Fibroblast of gingiva (primary cell): ENCODE measurements at regions not wholly inside any gene's neighbourhood (a gene's known extent, or its start where the extent isn't known, plus 50 kb on each side); places are given as distances from the start of the nearest gene placed in this dataset.

Source experiments
- DNase-seq: peaks from one replicate; pipeline ENCODE4 v3.0.0-alpha.2; 2011; ENCODE audit warnings: low read depth

DNA sequence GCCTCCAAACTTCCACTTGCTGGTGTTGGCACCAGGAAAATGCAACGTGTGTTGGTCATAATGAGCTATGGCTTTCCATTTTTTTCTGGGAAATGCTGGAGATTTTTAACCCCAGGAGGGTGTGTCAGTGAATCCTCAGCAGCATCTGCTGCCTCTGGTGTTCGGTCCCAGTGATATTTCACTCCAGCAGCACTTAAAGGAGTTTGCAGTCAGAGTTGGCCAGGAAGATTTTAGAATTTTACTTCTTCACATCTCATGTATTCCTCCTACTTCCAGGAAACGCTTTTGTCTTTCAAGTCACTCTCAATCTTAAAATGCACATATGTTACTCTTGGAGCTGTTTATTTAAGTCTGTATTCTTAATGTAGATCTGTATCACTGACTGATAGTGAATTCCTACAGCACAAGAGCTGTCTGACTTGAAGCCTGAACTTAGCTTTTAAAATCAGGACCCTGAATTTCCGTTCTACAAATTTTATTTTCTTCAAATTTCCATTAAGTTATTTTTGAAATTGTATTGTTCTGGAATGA is 903.4 kb upstream of the SLC10A2 start:
- no peak for DNase-seq

GRCh38 chr13:103965506-103966243 is 899.5 kb upstream of the SLC10A2 start:
- no peak for DNase-seq

DNA sequence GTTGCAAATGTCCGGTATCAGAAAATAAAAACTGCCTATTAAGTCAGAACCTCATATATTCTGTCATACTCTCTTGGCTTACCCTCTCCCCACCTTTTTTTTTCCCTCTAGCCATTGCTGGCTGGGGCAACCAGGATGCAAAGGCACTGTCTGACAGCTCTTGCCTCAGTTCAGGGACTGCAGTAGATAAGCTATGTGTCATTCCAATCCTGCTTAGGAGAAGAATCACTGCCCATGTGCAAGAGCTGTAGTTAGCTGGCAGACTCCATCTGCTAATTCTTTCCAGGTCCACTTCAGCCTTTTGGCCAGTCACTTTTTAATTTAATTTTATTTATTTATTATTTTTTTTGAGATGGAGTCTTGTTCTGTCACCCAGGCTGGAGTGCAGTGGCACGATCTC is 895.6 kb upstream of the SLC10A2 start:
- DNase-seq = no peak

DNA sequence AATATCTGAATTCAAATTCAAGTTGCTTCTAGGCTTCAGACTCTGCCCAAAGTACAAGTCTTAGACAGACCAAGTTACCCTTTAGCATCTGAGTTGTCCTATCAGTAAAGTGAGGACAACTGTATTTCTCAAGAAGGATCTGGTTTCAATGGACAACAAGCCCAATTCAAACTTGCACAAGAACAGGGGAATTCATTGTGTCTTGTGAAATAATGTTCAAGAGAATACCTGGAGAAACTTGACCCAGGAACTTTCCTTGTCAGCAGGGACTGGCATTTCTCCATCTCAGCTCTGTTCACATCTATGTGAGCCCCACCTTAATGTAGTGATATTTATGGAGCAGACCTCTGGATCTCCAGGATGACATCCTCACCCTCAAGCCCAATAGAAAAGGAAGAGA is 894.9 kb upstream of the SLC10A2 start:
- DNase-seq = no peak

DNA sequence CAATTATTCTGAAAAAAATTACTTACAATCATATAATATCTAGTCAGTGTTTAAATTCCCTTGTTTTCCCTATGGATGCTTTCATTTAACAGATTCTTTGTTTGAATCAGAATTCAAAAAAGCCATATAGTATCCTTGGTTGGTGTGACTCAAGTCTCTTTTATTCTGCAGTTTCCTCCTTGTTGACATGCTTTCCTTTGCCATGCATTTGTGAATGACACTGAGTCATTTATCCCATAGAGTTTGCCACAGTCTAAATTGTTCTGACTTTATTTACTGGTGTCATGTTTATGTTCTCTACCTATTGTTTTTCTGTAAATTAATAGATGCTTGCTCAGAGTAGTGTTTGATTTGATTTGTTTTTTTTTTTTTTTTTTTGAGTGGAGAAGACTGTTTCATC is 893.8 kb upstream of the SLC10A2 start:
- DNase-seq = no peak

DNA sequence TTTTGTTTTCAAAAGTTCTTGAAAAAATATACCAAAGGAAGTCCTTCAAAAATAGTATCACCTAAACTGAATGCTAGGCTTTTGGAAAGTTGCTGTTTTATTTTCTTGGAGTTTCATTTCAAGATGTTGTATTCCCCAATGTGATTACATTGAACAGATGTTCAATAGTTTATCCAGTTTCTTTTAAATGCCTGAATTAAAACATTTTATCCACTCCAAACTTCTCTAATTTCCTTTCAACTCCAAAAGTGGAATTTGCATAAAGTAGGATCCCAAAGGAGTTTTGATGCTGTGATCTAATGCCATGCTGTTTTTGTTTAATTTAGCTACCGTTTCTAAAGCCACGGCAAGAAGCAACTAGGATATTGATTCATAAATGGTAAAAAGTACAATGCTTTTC is 892.5 kb upstream of the SLC10A2 start:
- DNase-seq = no peak

DNA sequence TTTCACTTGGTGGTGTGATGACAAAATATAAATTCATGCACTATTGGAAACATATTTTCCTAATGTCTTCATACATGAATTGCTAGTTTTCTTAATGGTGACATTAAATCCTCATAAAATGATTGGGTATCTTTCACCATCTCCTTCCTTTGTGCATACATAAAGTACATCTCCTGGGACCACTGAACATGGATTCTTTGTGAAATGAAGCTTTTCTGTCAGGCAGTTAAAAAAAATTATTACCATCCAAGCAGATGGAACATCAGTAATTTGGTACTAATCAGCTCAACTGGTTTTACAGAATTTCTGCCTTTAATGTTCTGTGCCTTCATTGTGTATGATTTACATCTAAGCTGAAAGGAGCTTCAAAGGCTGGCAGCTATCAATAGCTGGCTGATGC is 891.7 kb upstream of the SLC10A2 start:
- DNase-seq = no peak

GRCh38 chr13:103953859-103954258 is 887.6 kb upstream of the SLC10A2 start:
- DNase-seq = no peak

DNA sequence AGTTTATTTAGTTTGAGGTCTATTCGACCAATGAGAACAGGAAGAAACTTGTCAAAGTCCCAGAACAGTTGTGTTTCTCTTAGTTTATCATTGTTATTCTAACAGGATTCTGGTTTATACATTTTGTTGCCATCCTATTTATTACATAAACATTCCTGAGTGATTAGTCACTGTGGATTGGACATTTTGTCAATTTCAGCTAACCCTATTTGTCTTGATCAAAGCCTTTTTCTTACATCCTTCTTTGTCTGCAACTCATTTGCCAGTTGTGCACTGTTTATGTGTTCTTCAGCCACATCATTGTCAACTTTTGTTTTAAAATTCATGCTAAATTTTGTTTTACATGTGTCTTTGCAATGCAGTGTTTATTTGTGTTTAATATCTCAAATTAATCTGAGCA is 886.0 kb upstream of the SLC10A2 start:
- DNase-seq = no peak

GRCh38 chr13:103948426-103948825 is 882.2 kb upstream of the SLC10A2 start:
- DNase-seq = no peak

DNA sequence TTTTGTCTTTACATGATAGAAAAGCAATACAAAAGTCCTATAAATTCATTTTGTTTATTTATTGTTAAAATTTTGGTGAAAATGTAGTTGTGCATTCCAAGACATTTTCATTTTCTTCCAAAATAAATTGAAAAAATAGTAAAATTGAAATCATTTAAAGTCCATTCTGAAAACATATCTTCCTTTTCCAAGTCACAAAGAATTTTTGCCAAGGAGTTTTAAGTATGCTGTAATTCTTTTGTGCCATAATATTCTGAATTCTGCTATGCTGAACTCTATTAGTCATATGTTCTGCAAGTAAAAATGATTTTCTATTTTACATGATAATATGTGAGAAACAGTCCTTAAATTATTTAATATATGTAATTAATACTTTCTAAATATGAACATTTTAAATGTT is 879.6 kb upstream of the SLC10A2 start:
- DNase-seq = no peak

DNA sequence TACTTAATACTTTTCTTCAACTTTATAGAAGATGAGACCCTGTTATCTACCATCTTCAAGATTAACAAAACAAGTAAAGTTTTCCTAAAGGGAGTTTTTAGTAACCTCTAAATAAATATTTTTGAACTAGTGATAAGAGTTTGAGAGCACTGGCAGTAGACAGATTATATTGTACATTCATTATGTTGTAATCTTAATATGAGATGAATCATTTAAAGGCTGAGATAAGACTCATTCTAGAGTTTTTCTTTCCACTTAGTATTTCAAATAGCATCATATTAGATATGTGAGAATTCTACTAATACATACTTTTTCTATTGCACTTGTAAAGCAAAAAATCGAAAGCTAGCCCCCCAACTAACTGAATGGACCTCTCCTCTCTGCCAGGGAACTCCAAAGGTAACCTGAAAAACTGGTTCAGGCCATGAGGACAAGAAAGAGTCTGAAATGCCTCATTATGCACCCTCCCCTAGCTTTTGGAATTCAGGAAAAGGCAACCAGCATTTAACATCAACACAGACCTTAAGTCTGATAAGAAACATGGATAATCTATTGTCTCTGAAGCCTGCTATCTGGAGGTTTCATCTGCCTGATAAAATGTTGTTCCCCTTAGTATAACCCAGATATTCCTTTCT is 875.4 kb upstream of the SLC10A2 start:
- DNase-seq = no peak

DNA sequence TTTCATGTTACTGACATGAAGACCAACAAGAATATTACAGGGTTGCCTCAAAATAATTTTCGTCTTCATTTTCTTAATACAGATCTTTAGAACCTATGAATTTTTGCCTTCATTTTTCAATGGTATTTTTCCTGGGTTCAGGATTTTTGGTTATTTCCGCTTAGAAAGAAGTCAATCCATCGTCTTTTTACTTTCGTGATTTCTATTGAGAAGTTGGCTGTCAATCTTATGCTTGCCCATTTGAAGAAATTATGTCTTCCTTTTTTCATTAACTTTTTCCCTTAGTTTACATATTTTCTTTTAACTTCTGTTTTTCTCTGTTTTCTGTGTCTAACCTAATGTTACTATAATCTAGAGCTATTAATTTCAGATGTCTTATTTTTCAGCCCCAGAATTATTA is 868.9 kb upstream of the SLC10A2 start:
- DNase-seq = no peak

DNA sequence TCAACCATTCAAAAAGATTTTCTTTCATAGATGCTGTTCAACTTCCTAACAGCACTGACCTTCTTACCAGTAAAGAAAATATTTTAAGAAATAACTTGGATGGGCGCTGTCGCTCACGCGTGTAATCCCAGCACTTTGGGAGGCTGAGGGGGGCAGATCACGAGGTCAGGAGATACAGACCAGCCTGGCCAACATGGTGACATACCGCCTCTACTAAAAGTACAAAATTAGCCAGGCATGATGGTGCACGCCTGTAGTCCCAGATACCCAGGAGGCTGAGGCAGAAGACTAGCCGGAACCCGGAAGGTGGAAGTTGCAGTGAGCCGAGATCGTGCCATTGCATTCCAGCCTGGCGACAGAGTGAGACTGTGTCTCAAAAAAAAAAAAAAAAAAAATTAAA is 865.7 kb upstream of the SLC10A2 start:
- DNase-seq = no peak

DNA sequence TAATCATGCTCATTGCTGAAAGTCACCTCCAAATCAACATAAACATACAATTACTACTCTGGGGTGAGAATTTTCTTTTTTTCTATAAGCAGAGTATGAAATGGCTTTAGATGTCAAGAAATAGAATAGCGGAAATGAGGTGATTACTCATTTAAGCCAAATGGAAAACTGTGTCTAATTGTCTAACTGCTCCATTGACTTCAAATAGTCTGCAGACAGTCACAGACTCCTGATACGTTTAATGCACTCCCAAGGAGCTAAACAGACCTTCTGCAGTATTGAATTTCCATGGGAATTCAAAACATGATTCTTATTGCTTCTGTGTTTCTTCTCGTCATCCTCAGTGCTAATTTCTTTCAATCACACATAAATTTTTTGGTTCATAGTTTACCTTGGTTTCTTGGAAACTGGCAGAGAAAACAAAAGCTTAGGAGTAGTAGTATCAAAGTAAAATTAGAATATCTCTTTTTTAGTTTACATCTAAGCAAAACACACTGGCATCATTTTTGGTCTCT is 865.2 kb upstream of the SLC10A2 start:
- DNase-seq = no peak

DNA sequence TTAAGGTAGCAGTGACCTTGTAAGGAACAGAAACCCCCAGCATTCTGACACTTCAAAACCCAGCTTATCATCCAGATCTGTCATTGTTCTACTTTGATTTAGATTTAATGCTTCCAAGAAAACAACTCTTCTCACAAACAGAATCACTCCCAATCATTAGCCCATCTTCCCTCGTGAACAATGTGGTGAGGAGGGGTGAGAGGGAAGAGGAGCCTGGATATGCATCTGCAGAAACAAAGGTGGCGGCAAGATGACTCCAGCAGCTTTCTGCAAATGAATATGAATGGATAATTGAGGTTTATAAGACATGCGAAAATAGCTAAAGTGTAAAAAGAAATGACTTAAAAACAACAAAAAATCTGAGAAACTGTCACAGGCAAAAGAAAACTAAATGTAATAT is 859.9 kb upstream of the SLC10A2 start:
- DNase-seq = no peak

- DNase-seq = no peak
Measured at GRCh38 chr13:103908911-103909310, 842.7 kb upstream of the SLC10A2 start.

GRCh38 chr13:103908274-103908673 is 842.1 kb upstream of the SLC10A2 start:
- DNase-seq = no peak

DNA sequence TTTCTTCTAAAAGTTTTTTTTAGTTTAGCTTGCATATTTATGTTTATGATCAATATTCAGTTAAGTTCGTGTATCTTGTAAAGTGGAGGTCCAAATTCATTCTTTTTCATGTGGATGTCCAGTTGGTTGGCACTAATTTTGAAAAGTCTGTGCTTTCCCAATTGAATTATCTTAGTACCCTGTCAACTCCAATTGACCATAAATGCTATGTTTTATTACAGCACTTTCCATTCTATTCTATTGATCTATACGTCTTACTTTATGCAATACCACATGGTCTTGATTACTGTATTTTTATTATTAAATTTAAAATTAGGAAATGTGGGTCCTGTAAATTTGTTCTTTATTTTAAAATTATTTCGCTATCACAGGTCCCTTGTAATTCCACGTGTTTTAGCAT is 837.6 kb upstream of the SLC10A2 start:
- DNase-seq = no peak

GRCh38 chr13:103898481-103898880 is 832.3 kb upstream of the SLC10A2 start:
- DNase-seq = no peak

DNA sequence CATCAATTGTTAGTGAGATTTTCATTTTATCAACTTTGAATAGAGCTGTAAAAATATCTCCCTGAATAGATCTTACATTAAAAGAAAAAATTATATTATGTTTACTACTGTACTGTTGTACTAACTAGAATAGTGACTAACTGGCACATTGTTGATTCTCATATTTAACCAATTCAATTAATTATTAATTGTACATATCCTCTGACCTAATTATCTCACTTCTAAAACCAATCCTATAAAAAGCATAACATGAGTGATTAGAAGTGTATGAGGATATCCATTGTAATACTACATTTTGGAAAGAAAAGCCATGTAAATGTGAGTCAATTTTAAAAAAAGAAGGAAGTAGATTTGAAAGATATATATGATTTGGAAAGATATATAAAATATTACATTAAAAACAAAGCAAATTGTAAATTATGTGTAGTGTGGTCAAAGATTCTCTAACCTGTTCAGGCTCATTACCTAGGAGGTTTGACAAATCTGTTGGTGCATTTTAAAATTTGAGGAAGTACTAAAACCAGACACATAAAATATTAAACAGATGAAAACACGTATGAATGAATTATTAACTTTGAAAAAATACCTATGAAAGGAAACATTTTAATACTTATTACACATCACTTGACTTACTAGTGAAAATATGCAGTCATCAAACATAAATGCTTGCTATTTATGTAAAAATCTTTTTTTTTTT is 829.8 kb upstream of the SLC10A2 start:
- no peak for DNase-seq

- DNase-seq = no peak
Measured at GRCh38 chr13:103894626-103895025, 828.4 kb upstream of the SLC10A2 start.
